H1 (cell line): ENCODE measurements at regions not wholly inside any gene's neighbourhood (a gene's known extent, or its start where the extent isn't known, plus 50 kb on each side); places are given as distances from the start of the nearest gene placed in this dataset.

Source experiments
- CTCF ChIA-PET: fragments of 300-600 bp; sonication (Branson Sonifier 250); formaldehyde crosslinking; loops from one replicate; lab custom pipeline; 2021; ENCODE audit not compliant: partially characterized antibody; lab: Charles Lee
- POLR2A ChIA-PET: fragments of 300-600 bp; sonication (Branson Sonifier 250); formaldehyde crosslinking; loops from one replicate; lab custom pipeline; 2021; ENCODE audit warnings: inconsistent platforms; ENCODE audit not compliant: partially characterized antibody; lab: Charles Lee
- DNase-seq, 2 experiments: peaks; one replicate each; pipeline versions ENCODE4 v3.0.0 to v3.0.0-alpha.2; 2010 to 2022; ENCODE audit warnings: low spot score in 2 of 2, low read depth in 1 of 2, mixed read lengths in 1 of 2
- FAIRE-seq: peaks from 2 replicates; lab custom pipeline; 2011; peaks lifted over from hg19 to GRCh38; lab: Jason Lieb, UNC
- H2AFZ ChIP-seq: 2 replicates; pipeline ENCODE4 v1.8.1; 2012; ENCODE audit warnings: low read length, inconsistent platforms
- H2AK5ac ChIP-seq: 2 replicates; pipeline ENCODE4 v1.6.1; 2013; ENCODE audit warnings: low read depth, low read length
- H2BK120ac ChIP-seq: replicated peaks from 2 replicates; pipeline ENCODE3; 2013; ENCODE audit warnings: low read depth, low read length, inconsistent platforms
- H2BK12ac ChIP-seq: 2 replicates; pipeline ENCODE4 v1.6.1; 2013; ENCODE audit warnings: low read depth, low read length
- H2BK15ac ChIP-seq: 2 replicates; pipeline ENCODE4 v1.6.1; 2013; ENCODE audit warnings: low read length
- H2BK20ac ChIP-seq: 2 replicates; pipeline ENCODE4 v1.6.1; 2013; ENCODE audit warnings: low read length
- H2BK5ac ChIP-seq: 2 replicates; pipeline ENCODE4 v1.6.1; 2013; ENCODE audit warnings: low read depth, low read length
- H3K14ac ChIP-seq: 2 replicates; pipeline ENCODE4 v1.6.1; 2013; ENCODE audit warnings: inconsistent platforms; ENCODE audit not compliant: insufficient read length
- H3K18ac ChIP-seq: 2 replicates; pipeline ENCODE4 v1.6.1; 2013; ENCODE audit warnings: low read length; ENCODE audit errors: extremely low read depth
- H3K23ac ChIP-seq: 2 replicates; pipeline ENCODE4 v1.6.1; 2013; ENCODE audit warnings: inconsistent platforms; ENCODE audit not compliant: insufficient read length
- H3K23me2 ChIP-seq: 2 replicates; pipeline ENCODE4 v1.6.1; 2013; ENCODE audit warnings: low read depth, low read length
- H3K27ac ChIP-seq: 2 replicates; pipeline ENCODE4 v1.6.1; 2011; ENCODE audit warnings: low read depth, low read length, inconsistent platforms
- H3K27me3 ChIP-seq, 4 experiments: replicated peaks in 1 of 4; 1 replicate in 1 of 4; 2 replicates in 3 of 4; pipeline versions ENCODE4 v1.6.1 to v1.8.1; 2011 to 2013; ENCODE audit warnings: low read length in 3 of 4, mild to moderate bottlenecking in 3 of 4, inconsistent platforms in 2 of 4, mixed read lengths in 2 of 4, moderate library complexity in 1 of 4; ENCODE audit not compliant: control insufficient read depth in 3 of 4, insufficient read depth in 3 of 4; ENCODE audit errors: extremely low read depth in 1 of 4
- H3K36me3 ChIP-seq, 4 experiments: 2 replicates each; pipeline versions ENCODE4 v1.6.1 to v1.8.1; 2011 to 2013; ENCODE audit warnings: mild to moderate bottlenecking in 4 of 4, low read length in 3 of 4, moderate library complexity in 2 of 4, control low read depth in 1 of 4, inconsistent platforms in 1 of 4; ENCODE audit not compliant: insufficient read depth in 4 of 4, control insufficient read depth in 2 of 4
- H3K4ac ChIP-seq: replicated peaks from 2 replicates; pipeline ENCODE3; 2013; ENCODE audit warnings: low read length, low read depth, mixed read lengths, inconsistent platforms; ENCODE audit not compliant: insufficient read length
- H3K4me1 ChIP-seq, 4 experiments: replicated peaks in 1 of 4; 1 replicate in 1 of 4; 2 replicates in 3 of 4; pipeline versions ENCODE4 v1.6.1 to v1.8.1; 2011 to 2013; ENCODE audit warnings: low read length in 3 of 4, inconsistent platforms in 2 of 4, mixed read lengths in 1 of 4; ENCODE audit not compliant: insufficient read depth in 4 of 4, control insufficient read depth in 3 of 4
- H3K4me2 ChIP-seq, 2 experiments: 2 replicates each; pipeline versions ENCODE4 v1.6.1 to v1.8.1; 2011 to 2013; ENCODE audit warnings: low read depth in 2 of 2, low read length in 2 of 2, control low read depth in 1 of 2, inconsistent platforms in 1 of 2, mild to moderate bottlenecking in 1 of 2; ENCODE audit not compliant: insufficient read depth in 1 of 2
- H3K4me3 ChIP-seq, 4 experiments: fragments of 200-600, 300-600 bp in 1 of 4; sonication (generic), shearing (Covaris generic), sonication (Bioruptor Twin) in 1 of 4; 2 replicates each; pipeline versions ENCODE4 v1.5.1 to v1.8.1; 2011 to 2016; ENCODE audit warnings: low read length in 4 of 4, low read depth in 3 of 4, control low read depth in 2 of 4, inconsistent platforms in 2 of 4, mild to moderate bottlenecking in 2 of 4, mixed read lengths in 1 of 4, moderate library complexity in 1 of 4; ENCODE audit not compliant: insufficient read depth in 2 of 4; ENCODE audit errors: extremely low read depth in 1 of 4
- H3K56ac ChIP-seq: replicated peaks from 2 replicates; pipeline ENCODE3; 2013; ENCODE audit warnings: low read depth, mild to moderate bottlenecking, mixed read lengths, low read length, inconsistent platforms; ENCODE audit not compliant: insufficient read length
- H3K79me1 ChIP-seq: 2 replicates; pipeline ENCODE4 v1.6.1; 2013; ENCODE audit warnings: low read depth, low read length, control low read depth
- H3K79me2 ChIP-seq, 2 experiments: 2 replicates each; pipeline versions ENCODE4 v1.6.1 to v1.8.1; 2012 to 2013; ENCODE audit warnings: low read length in 2 of 2, mild to moderate bottlenecking in 2 of 2, inconsistent platforms in 1 of 2; ENCODE audit not compliant: insufficient read depth in 2 of 2, control insufficient read depth in 1 of 2
- H3K9ac ChIP-seq, 4 experiments: replicated peaks in 1 of 4; 1 replicate in 1 of 4; 2 replicates in 3 of 4; pipeline versions ENCODE4 v1.6.1 to v1.8.1; 2011 to 2013; ENCODE audit warnings: low read depth in 3 of 4, low read length in 3 of 4, control low read depth in 2 of 4, mild to moderate bottlenecking in 2 of 4, moderate library complexity in 2 of 4, inconsistent platforms in 1 of 4; ENCODE audit errors: extremely low read depth in 1 of 4
- H3K9me3 ChIP-seq, 2 experiments: 2 replicates each; pipeline versions ENCODE4 v1.6.1 to v1.8.1; 2012 to 2013; ENCODE audit warnings: mild to moderate bottlenecking in 2 of 2, moderate library complexity in 2 of 2, control low read depth in 1 of 2, inconsistent platforms in 1 of 2, low read depth in 1 of 2, low read length in 1 of 2, mixed read lengths in 1 of 2; ENCODE audit not compliant: insufficient read depth in 2 of 2
- H4K20me1 ChIP-seq, 2 experiments: replicated peaks in 1 of 2; 2 replicates each; pipeline versions ENCODE3 to v1.8.1; 2011 to 2013; ENCODE audit warnings: inconsistent platforms in 2 of 2, low read length in 2 of 2, mild to moderate bottlenecking in 1 of 2; ENCODE audit not compliant: insufficient read depth in 2 of 2, control insufficient read depth in 1 of 2
- H4K5ac ChIP-seq: 2 replicates; pipeline ENCODE4 v1.6.1; 2013; ENCODE audit warnings: low read length, low read depth, mixed read lengths, inconsistent platforms; ENCODE audit not compliant: insufficient read length
- H4K8ac ChIP-seq: 2 replicates; pipeline ENCODE4 v1.8.0; 2013; ENCODE audit warnings: mild to moderate bottlenecking, moderate library complexity, low read length, inconsistent platforms; ENCODE audit not compliant: insufficient read depth; ENCODE audit errors: extremely low read depth
- H4K91ac ChIP-seq: replicated peaks from 2 replicates; pipeline ENCODE3; 2013; ENCODE audit warnings: low read length, mixed read lengths, inconsistent platforms; ENCODE audit not compliant: insufficient read length
- CHD1 ChIP-seq: IDR thresholded peaks from 2 replicates; pipeline ENCODE4 v1.6.1; 2012; ENCODE audit warnings: low read depth, low read length, improper control_type of control experiment
- MAFK ChIP-seq: IDR thresholded peaks from 2 replicates; pipeline ENCODE4 v1.6.1; 2012; ENCODE audit warnings: low read depth, mild to moderate bottlenecking, improper control_type of control experiment, low read length

GRCh38 chr13:84659359-84659661 is 777.0 kb upstream of the SLITRK1 start:
- H3K79me2 ChIP-seq: no peaks in the 10 kb centered on the region
- no peaks in the 10 kb centered on the region for H4K20me1 ChIP-seq
- no peak overlapping the region for H2BK20ac ChIP-seq
- no peak overlapping the region for H4K91ac ChIP-seq
- no peak overlapping the region for H3K9ac ChIP-seq
- no peak overlapping the region for H2BK120ac ChIP-seq
- H4K5ac ChIP-seq: no peak overlapping the region
- H3K36me3 ChIP-seq: no peaks in the 10 kb centered on the region
- FAIRE-seq (no peak), DNase-seq (no peak)
- ChIA-PET CTCF (interaction anchor here (1.1 kb wide), 1 partner anchor 86 kb away, joined by 3 read pairs; no protein-coding TSS in a partner anchor), POLR2A (no interaction called here)
- no peak overlapping the region for H3K4me2 ChIP-seq
- H2AK5ac ChIP-seq: no peak overlapping the region
- H3K4ac ChIP-seq: no peak overlapping the region
- H3K27ac ChIP-seq: no peak overlapping the region
- H3K23ac ChIP-seq: no peak overlapping the region
- no peak overlapping the region for H2BK5ac ChIP-seq
- no peak overlapping the region for H2BK12ac ChIP-seq
- peaks cover 0 to 6% (median 3%) of the 10 kb centered on the region in 4 experiments; a peak in 3 of 7 replicates for H3K4me1 ChIP-seq
- no peak overlapping the region for H2BK15ac ChIP-seq
- no peak overlapping the region for H4K8ac ChIP-seq
- no peaks in the 10 kb centered on the region for H3K23me2 ChIP-seq
- no peaks in the 10 kb centered on the region for H3K27me3 ChIP-seq
- no peak overlapping the region for H3K14ac ChIP-seq
- no peak overlapping the region for H3K18ac ChIP-seq
- no peaks in the 10 kb centered on the region for H3K79me1 ChIP-seq
- no peak overlapping the region for H2AFZ ChIP-seq
- TF ChIP-seq MAFK: peak; percentile 47; the same call in 1 of the 2 replicates
- no peak for TF ChIP-seq CHD1
- no peak overlapping the region for H3K4me3 ChIP-seq
- H3K56ac ChIP-seq: no peak overlapping the region
- no peaks in the 10 kb centered on the region for H3K9me3 ChIP-seq
